H1 (cell line): ENCODE measurements at regions not wholly inside any gene's neighbourhood (a gene's known extent, or its start where the extent isn't known, plus 50 kb on each side); places are given as distances from the start of the nearest gene placed in this dataset.

Source experiments
- CTCF ChIA-PET: fragments of 300-600 bp; sonication (Branson Sonifier 250); formaldehyde crosslinking; loops from one replicate; lab custom pipeline; 2021; ENCODE audit not compliant: partially characterized antibody; lab: Charles Lee
- POLR2A ChIA-PET: fragments of 300-600 bp; sonication (Branson Sonifier 250); formaldehyde crosslinking; loops from one replicate; lab custom pipeline; 2021; ENCODE audit warnings: inconsistent platforms; ENCODE audit not compliant: partially characterized antibody; lab: Charles Lee
- DNase-seq, 2 experiments: peaks; one replicate each; pipeline versions ENCODE4 v3.0.0 to v3.0.0-alpha.2; 2010 to 2022; ENCODE audit warnings: low spot score in 2 of 2, low read depth in 1 of 2, mixed read lengths in 1 of 2
- FAIRE-seq: peaks from 2 replicates; lab custom pipeline; 2011; peaks lifted over from hg19 to GRCh38; lab: Jason Lieb, UNC
- H2AFZ ChIP-seq: 2 replicates; pipeline ENCODE4 v1.8.1; 2012; ENCODE audit warnings: low read length, inconsistent platforms
- H2AK5ac ChIP-seq: 2 replicates; pipeline ENCODE4 v1.6.1; 2013; ENCODE audit warnings: low read depth, low read length
- H2BK120ac ChIP-seq: replicated peaks from 2 replicates; pipeline ENCODE3; 2013; ENCODE audit warnings: low read depth, low read length, inconsistent platforms
- H2BK12ac ChIP-seq: 2 replicates; pipeline ENCODE4 v1.6.1; 2013; ENCODE audit warnings: low read depth, low read length
- H2BK15ac ChIP-seq: 2 replicates; pipeline ENCODE4 v1.6.1; 2013; ENCODE audit warnings: low read length
- H2BK20ac ChIP-seq: 2 replicates; pipeline ENCODE4 v1.6.1; 2013; ENCODE audit warnings: low read length
- H2BK5ac ChIP-seq: 2 replicates; pipeline ENCODE4 v1.6.1; 2013; ENCODE audit warnings: low read depth, low read length
- H3K14ac ChIP-seq: 2 replicates; pipeline ENCODE4 v1.6.1; 2013; ENCODE audit warnings: inconsistent platforms; ENCODE audit not compliant: insufficient read length
- H3K18ac ChIP-seq: 2 replicates; pipeline ENCODE4 v1.6.1; 2013; ENCODE audit warnings: low read length; ENCODE audit errors: extremely low read depth
- H3K23ac ChIP-seq: 2 replicates; pipeline ENCODE4 v1.6.1; 2013; ENCODE audit warnings: inconsistent platforms; ENCODE audit not compliant: insufficient read length
- H3K23me2 ChIP-seq: 2 replicates; pipeline ENCODE4 v1.6.1; 2013; ENCODE audit warnings: low read depth, low read length
- H3K27ac ChIP-seq: 2 replicates; pipeline ENCODE4 v1.6.1; 2011; ENCODE audit warnings: low read depth, low read length, inconsistent platforms
- H3K27me3 ChIP-seq, 4 experiments: replicated peaks in 1 of 4; 1 replicate in 1 of 4; 2 replicates in 3 of 4; pipeline versions ENCODE4 v1.6.1 to v1.8.1; 2011 to 2013; ENCODE audit warnings: low read length in 3 of 4, mild to moderate bottlenecking in 3 of 4, inconsistent platforms in 2 of 4, mixed read lengths in 2 of 4, moderate library complexity in 1 of 4; ENCODE audit not compliant: control insufficient read depth in 3 of 4, insufficient read depth in 3 of 4; ENCODE audit errors: extremely low read depth in 1 of 4
- H3K36me3 ChIP-seq, 4 experiments: 2 replicates each; pipeline versions ENCODE4 v1.6.1 to v1.8.1; 2011 to 2013; ENCODE audit warnings: mild to moderate bottlenecking in 4 of 4, low read length in 3 of 4, moderate library complexity in 2 of 4, control low read depth in 1 of 4, inconsistent platforms in 1 of 4; ENCODE audit not compliant: insufficient read depth in 4 of 4, control insufficient read depth in 2 of 4
- H3K4ac ChIP-seq: replicated peaks from 2 replicates; pipeline ENCODE3; 2013; ENCODE audit warnings: low read length, low read depth, mixed read lengths, inconsistent platforms; ENCODE audit not compliant: insufficient read length
- H3K4me1 ChIP-seq, 4 experiments: replicated peaks in 1 of 4; 1 replicate in 1 of 4; 2 replicates in 3 of 4; pipeline versions ENCODE4 v1.6.1 to v1.8.1; 2011 to 2013; ENCODE audit warnings: low read length in 3 of 4, inconsistent platforms in 2 of 4, mixed read lengths in 1 of 4; ENCODE audit not compliant: insufficient read depth in 4 of 4, control insufficient read depth in 3 of 4
- H3K4me2 ChIP-seq, 2 experiments: 2 replicates each; pipeline versions ENCODE4 v1.6.1 to v1.8.1; 2011 to 2013; ENCODE audit warnings: low read depth in 2 of 2, low read length in 2 of 2, control low read depth in 1 of 2, inconsistent platforms in 1 of 2, mild to moderate bottlenecking in 1 of 2; ENCODE audit not compliant: insufficient read depth in 1 of 2
- H3K4me3 ChIP-seq, 4 experiments: fragments of 200-600, 300-600 bp in 1 of 4; sonication (generic), shearing (Covaris generic), sonication (Bioruptor Twin) in 1 of 4; 2 replicates each; pipeline versions ENCODE4 v1.5.1 to v1.8.1; 2011 to 2016; ENCODE audit warnings: low read length in 4 of 4, low read depth in 3 of 4, control low read depth in 2 of 4, inconsistent platforms in 2 of 4, mild to moderate bottlenecking in 2 of 4, mixed read lengths in 1 of 4, moderate library complexity in 1 of 4; ENCODE audit not compliant: insufficient read depth in 2 of 4; ENCODE audit errors: extremely low read depth in 1 of 4
- H3K56ac ChIP-seq: replicated peaks from 2 replicates; pipeline ENCODE3; 2013; ENCODE audit warnings: low read depth, mild to moderate bottlenecking, mixed read lengths, low read length, inconsistent platforms; ENCODE audit not compliant: insufficient read length
- H3K79me1 ChIP-seq: 2 replicates; pipeline ENCODE4 v1.6.1; 2013; ENCODE audit warnings: low read depth, low read length, control low read depth
- H3K79me2 ChIP-seq, 2 experiments: 2 replicates each; pipeline versions ENCODE4 v1.6.1 to v1.8.1; 2012 to 2013; ENCODE audit warnings: low read length in 2 of 2, mild to moderate bottlenecking in 2 of 2, inconsistent platforms in 1 of 2; ENCODE audit not compliant: insufficient read depth in 2 of 2, control insufficient read depth in 1 of 2
- H3K9ac ChIP-seq, 4 experiments: replicated peaks in 1 of 4; 1 replicate in 1 of 4; 2 replicates in 3 of 4; pipeline versions ENCODE4 v1.6.1 to v1.8.1; 2011 to 2013; ENCODE audit warnings: low read depth in 3 of 4, low read length in 3 of 4, control low read depth in 2 of 4, mild to moderate bottlenecking in 2 of 4, moderate library complexity in 2 of 4, inconsistent platforms in 1 of 4; ENCODE audit errors: extremely low read depth in 1 of 4
- H3K9me3 ChIP-seq, 2 experiments: 2 replicates each; pipeline versions ENCODE4 v1.6.1 to v1.8.1; 2012 to 2013; ENCODE audit warnings: mild to moderate bottlenecking in 2 of 2, moderate library complexity in 2 of 2, control low read depth in 1 of 2, inconsistent platforms in 1 of 2, low read depth in 1 of 2, low read length in 1 of 2, mixed read lengths in 1 of 2; ENCODE audit not compliant: insufficient read depth in 2 of 2
- H4K20me1 ChIP-seq, 2 experiments: replicated peaks in 1 of 2; 2 replicates each; pipeline versions ENCODE3 to v1.8.1; 2011 to 2013; ENCODE audit warnings: inconsistent platforms in 2 of 2, low read length in 2 of 2, mild to moderate bottlenecking in 1 of 2; ENCODE audit not compliant: insufficient read depth in 2 of 2, control insufficient read depth in 1 of 2
- H4K5ac ChIP-seq: 2 replicates; pipeline ENCODE4 v1.6.1; 2013; ENCODE audit warnings: low read length, low read depth, mixed read lengths, inconsistent platforms; ENCODE audit not compliant: insufficient read length
- H4K8ac ChIP-seq: 2 replicates; pipeline ENCODE4 v1.8.0; 2013; ENCODE audit warnings: mild to moderate bottlenecking, moderate library complexity, low read length, inconsistent platforms; ENCODE audit not compliant: insufficient read depth; ENCODE audit errors: extremely low read depth
- H4K91ac ChIP-seq: replicated peaks from 2 replicates; pipeline ENCODE3; 2013; ENCODE audit warnings: low read length, mixed read lengths, inconsistent platforms; ENCODE audit not compliant: insufficient read length
- ATF3 ChIP-seq: IDR thresholded peaks from 2 replicates; pipeline ENCODE4 v1.6.1; 2011; ENCODE audit warnings: low read depth, mild to moderate bottlenecking, low read length; ENCODE audit not compliant: insufficient read depth
- EGR1 ChIP-seq: IDR thresholded peaks from 2 replicates; pipeline ENCODE4 v1.6.1; 2011; ENCODE audit warnings: low read depth, low read length, borderline replicate concordance
- EP300 ChIP-seq, 2 experiments: IDR thresholded peaks; 1 replicate in 1 of 2; 2 replicates in 1 of 2; pipeline ENCODE4 v1.6.1; 2011 to 2012; ENCODE audit warnings: low read depth in 2 of 2, low read length in 2 of 2, mild to moderate bottlenecking in 2 of 2, borderline replicate concordance in 1 of 2, inconsistent platforms in 1 of 2, moderate library complexity in 1 of 2
- FOSL1 ChIP-seq: IDR thresholded peaks from 2 replicates; pipeline ENCODE4 v1.6.1; 2011; ENCODE audit warnings: mild to moderate bottlenecking, low read depth, low read length, moderate library complexity; ENCODE audit not compliant: insufficient read depth
- GABPA ChIP-seq: IDR thresholded peaks from 2 replicates; pipeline ENCODE4 v1.6.1; 2011; ENCODE audit warnings: mild to moderate bottlenecking, low read length, moderate library complexity, borderline replicate concordance; ENCODE audit not compliant: insufficient read depth
- HDAC2 ChIP-seq, 2 experiments: fragments of 300-600 bp in 1 of 2; sonication (generic) in 1 of 2; IDR thresholded peaks; 2 replicates each; pipeline ENCODE4 v1.6.1; 2011 to 2012; ENCODE audit warnings: low read depth in 2 of 2, low read length in 2 of 2, mild to moderate bottlenecking in 2 of 2, moderate library complexity in 2 of 2, borderline replicate concordance in 1 of 2, inconsistent platforms in 1 of 2
- JUN ChIP-seq: IDR thresholded peaks from 2 replicates; pipeline ENCODE4 v1.6.1; 2011; ENCODE audit warnings: low read depth, mild to moderate bottlenecking, improper control_type of control experiment, low read length
- KDM4A ChIP-seq: IDR thresholded peaks from one replicate; pipeline ENCODE4 v1.7.1; 2012; ENCODE audit warnings: low read depth, mild to moderate bottlenecking, moderate library complexity, low read length, inconsistent platforms; ENCODE audit not compliant: severe bottlenecking
- POLR2A ChIP-seq, 2 experiments: IDR thresholded peaks; 1 replicate in 1 of 2; 2 replicates in 1 of 2; pipeline ENCODE4 v1.6.1; 2011; ENCODE audit warnings: low read depth in 2 of 2, low read length in 2 of 2, mild to moderate bottlenecking in 2 of 2; ENCODE audit errors: control extremely low read depth in 1 of 2
- RNF2 ChIP-seq: fragments of 200-900, 300-1000 bp; sonication (generic); IDR thresholded peaks from 2 replicates; pipeline ENCODE4 v1.7.1; 2016; ENCODE audit warnings: borderline replicate concordance, low read depth, mild to moderate bottlenecking, antibody characterized with exemption, low read length; ENCODE audit not compliant: poor library complexity, severe bottlenecking; ENCODE audit errors: missing control alignments
- SUZ12 ChIP-seq: fragments of 200-600 bp; sonication (generic); IDR thresholded peaks from 2 replicates; pipeline ENCODE4 v1.6.1; 2012; ENCODE audit warnings: mild to moderate bottlenecking, inconsistent platforms, low read length, moderate library complexity, mixed read lengths
- TCF12 ChIP-seq: IDR thresholded peaks from 2 replicates; pipeline ENCODE4 v1.6.1; 2011; ENCODE audit warnings: low read depth, mild to moderate bottlenecking, low read length
- TEAD4 ChIP-seq: IDR thresholded peaks from 2 replicates; pipeline ENCODE4 v1.6.1; 2012; ENCODE audit warnings: low read depth, low read length, inconsistent platforms, mixed read lengths
- ZNF274 ChIP-seq: IDR thresholded peaks from 2 replicates; pipeline ENCODE4 v1.7.0; 2012; ENCODE audit warnings: low read length, borderline replicate concordance; ENCODE audit errors: extremely low read depth
- WGBS, 2 experiments: shearing (Covaris generic) in 1 of 2; methylation state at CpG; one replicate each; pipeline versions ENCODE4 v1.1.6 to v1.1.7; 2013 to 2015; ENCODE audit warnings: low lambda C conversion rate in 2 of 2, mixed read lengths in 2 of 2, inconsistent platforms in 1 of 2, low coverage in 1 of 2, missing lambda C conversion rate in 1 of 2; ENCODE audit not compliant: insufficient replicate concordance in 2 of 2, insufficient coverage in 1 of 2, insufficient read length in 1 of 2; ENCODE audit errors: extremely low coverage in 1 of 2, missing lambda C conversion rate in 1 of 2; 5-methylcytosine and 5-hydroxymethylcytosine counted together

- FAIRE-seq, result no peak
- TF ChIP-seq FOSL1, result no peak
- TF ChIP-seq TEAD4, result no peak
- no peak for TF ChIP-seq EGR1
- no peak for TF ChIP-seq TCF12
- no peak for TF ChIP-seq GABPA
- no peak for TF ChIP-seq HDAC2 (IDR thresholded peaks at IDR 0.05; ENCODE audit: borderline replicate concordance in 1 of 2, low read depth in 2 of 2, low read length in 2 of 2)
- TF ChIP-seq KDM4A, result no peak
- no peak for TF ChIP-seq SUZ12
- TF ChIP-seq POLR2A (IDR thresholded peaks at IDR 0.05; ENCODE audit: control extremely low read depth in 1 of 2, low read depth in 2 of 2, low read length in 2 of 2), result no peak
- no peak for TF ChIP-seq EP300 (IDR thresholded peaks at IDR 0.05; ENCODE audit: borderline replicate concordance in 1 of 2, low read depth in 2 of 2, low read length in 2 of 2)
- TF ChIP-seq ZNF274, result no peak
- no peak for TF ChIP-seq ATF3
- no peak for TF ChIP-seq RNF2
- TF ChIP-seq JUN, result no peak
These were observed 95.6 kb downstream of the HDGFL1 start for GRCh38 chr6:22664968-22665367.

More at GRCh38 chr6:22664968-22665367, 95.6 kb downstream of the HDGFL1 start:
- Histone ChIP-seq H3K23me2 (no peaks in the 10 kb centered on the region), H3K23ac (no peak overlapping the region), H3K9me3 (no peaks in the 10 kb centered on the region), H3K4me2 (no peak overlapping the region), H3K4me1 (no peaks in the 10 kb centered on the region), H2BK20ac (no peak overlapping the region), H3K4me3 (no peak overlapping the region), H3K36me3 (no peaks in the 10 kb centered on the region), H3K79me2 (no peaks in the 10 kb centered on the region), H4K8ac (no peak overlapping the region), H3K56ac (no peak overlapping the region), H2BK5ac (no peak overlapping the region), H3K14ac (no peak overlapping the region), H2AFZ (no peak overlapping the region), H3K9ac (no peak overlapping the region), H3K27ac (no peak overlapping the region), H2BK120ac (no peak overlapping the region), H2BK12ac (no peak overlapping the region), H2BK15ac (no peak overlapping the region), H3K4ac (no peak overlapping the region), H4K20me1 (no peaks in the 10 kb centered on the region), H3K18ac (no peak overlapping the region), H4K91ac (no peak overlapping the region), H2AK5ac (no peak overlapping the region), H3K27me3 (no peaks in the 10 kb centered on the region), H3K79me1 (no peaks in the 10 kb centered on the region), H4K5ac (no peak overlapping the region)
- DNase-seq, result no peak
- WGBS, 2 experiments, result 87% methylated on average over 2 of the region's 2 CpGs; no CpG with 5 or more reads in 1 of the 2 experiments
- POLR2A ChIA-PET, result no interaction called here
- CTCF ChIA-PET, result interaction anchor here (1.1 to 1.5 kb wide), 4 partner anchors 10 to 72 kb away, joined by 3 to 5 read pairs (median 4); no protein-coding TSS in a partner anchor
